ENCODE measurements at regions not wholly inside any gene's neighbourhood (a gene's known extent, or its start where the extent isn't known, plus 50 kb on each side); places are given as distances from the start of the nearest gene placed in this dataset.

DNA sequence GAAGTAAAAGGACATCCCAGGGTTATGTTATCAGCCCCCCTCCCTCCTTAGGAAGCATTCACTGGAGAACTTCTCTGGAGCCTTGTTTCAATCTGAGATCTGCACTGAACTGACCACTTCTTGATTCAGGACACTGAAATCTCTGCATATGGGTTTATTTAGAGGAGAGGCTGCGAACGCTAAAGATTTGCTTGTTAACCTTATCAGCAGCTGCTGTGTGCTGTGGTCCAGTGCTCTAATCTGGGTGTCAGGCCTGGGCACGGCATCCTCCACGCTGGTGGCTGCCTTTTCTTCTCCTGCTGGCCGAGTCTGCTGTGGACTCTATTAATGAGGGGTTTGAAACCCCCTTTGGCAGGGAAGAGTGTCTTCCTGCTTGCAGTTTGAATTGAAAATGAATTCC lies 1094.7 kb upstream of the TENM3 start:
- TF ChIP-seq CTCF (conservative IDR thresholded peaks at IDR 0.05; ENCODE audit: low read depth, low read length) (no peak), MXI1 (IDR thresholded peaks at IDR 0.05; ENCODE audit: borderline replicate concordance, low read depth, low read length) (no peak), RAD21 (IDR thresholded peaks at IDR 0.05; ENCODE audit: low read length) (no peak), BHLHE40 (IDR thresholded peaks at IDR 0.05; ENCODE audit: low read depth, low read length) (no peak)

Measured in IMR-90 (cell line).